BJ (cell line): ENCODE measurements at regions not wholly inside any gene's neighbourhood (a gene's known extent, or its start where the extent isn't known, plus 50 kb on each side); places are given as distances from the start of the nearest gene placed in this dataset.
"Not testable (repeated sequence)": the region's sequence is repeated elsewhere in the genome, so short reads cannot be mapped to it uniquely, and the experiment has no call there.

Source experiments
- CTCF ChIA-PET: fragments of 350-600 bp; formaldehyde crosslinking; extraction: SDS; loops from one replicate; lab custom pipeline; 2021; ENCODE audit warnings: antibody characterized with exemption, inconsistent platforms; lab: Yijun Ruan, JAX
- POLR2A ChIA-PET: fragments of 300-600 bp; sonication (Branson Sonifier 250); formaldehyde crosslinking; extraction: SDS; loops from one replicate; lab custom pipeline; 2021; ENCODE audit warnings: antibody characterized with exemption; lab: Charles Lee
- DNase-seq: peaks from one replicate; pipeline ENCODE4 v3.0.0-alpha.2; 2011; ENCODE audit warnings: low read depth
- H3K27me3 ChIP-seq: 2 replicates; pipeline ENCODE4 v1.6.0; 2011; ENCODE audit warnings: low read length; ENCODE audit not compliant: control insufficient read depth, insufficient read depth
- H3K36me3 ChIP-seq: 2 replicates; pipeline ENCODE4 v1.5.1; 2011; ENCODE audit warnings: low read length; ENCODE audit not compliant: control insufficient read depth, insufficient read depth
- H3K4me3 ChIP-seq: 2 replicates; pipeline ENCODE4 v1.5.1; 2011; ENCODE audit warnings: low read depth, mild to moderate bottlenecking, control low read depth, low read length
- CTCF ChIP-seq: IDR thresholded peaks from 2 replicates; pipeline ENCODE4 v1.5.1; 2011; ENCODE audit warnings: low read depth, mild to moderate bottlenecking, control low read depth, inconsistent platforms, low read length, moderate library complexity; ENCODE audit not compliant: insufficient read depth

DNA sequence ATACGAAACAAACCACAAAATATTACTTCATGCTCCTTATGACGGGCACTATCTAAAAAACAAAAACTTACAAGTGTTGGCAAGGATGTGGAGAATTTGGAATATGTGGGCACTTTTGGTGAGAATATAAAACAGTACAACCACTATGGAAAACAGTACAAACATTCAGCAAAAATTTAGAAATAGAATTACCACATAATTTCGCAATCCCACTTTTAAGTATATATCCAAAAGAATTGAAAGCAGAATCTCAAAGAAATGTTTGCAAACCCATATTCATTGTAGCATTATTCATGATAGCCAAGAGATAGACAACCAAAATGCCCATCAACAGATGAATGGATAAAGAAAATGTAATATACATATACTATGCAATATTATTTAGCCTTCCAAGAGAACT, 1173.7 kb upstream of the PRR20A start:
- Histone ChIP-seq H3K27me3 (no peaks in the 10 kb centered on the region), H3K36me3 (no peaks in the 10 kb centered on the region), H3K4me3 (no peak overlapping the region)
- ChIA-PET POLR2A (no interaction called here), CTCF (no interaction called here)
- DNase-seq = no peak
- no peak for TF ChIP-seq CTCF

DNA sequence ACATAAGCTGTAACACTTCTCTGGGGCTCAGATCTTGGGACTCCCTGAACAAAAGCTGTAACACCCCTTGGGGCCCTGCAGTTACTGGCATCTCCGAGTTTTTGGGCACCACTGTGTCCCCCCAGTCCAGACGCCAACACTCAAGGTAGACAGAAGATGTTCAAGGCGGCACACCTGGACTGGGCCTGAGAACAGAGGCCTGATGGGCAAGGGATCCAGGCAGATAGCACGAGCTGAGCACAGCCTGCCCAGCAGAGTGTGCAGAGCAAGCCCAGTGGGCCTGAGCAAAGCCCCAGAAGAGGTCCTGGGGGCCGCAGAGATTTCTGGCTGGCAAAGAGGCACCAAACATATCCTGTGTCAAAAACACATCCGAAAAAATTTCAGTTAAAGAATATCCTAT, 1163.3 kb upstream of the PRR20A start:
- TF ChIP-seq CTCF = no peak
- CTCF ChIA-PET = no interaction called here
- no peaks in the 10 kb centered on the region for H3K27me3 ChIP-seq
- POLR2A ChIA-PET = no interaction called here
- H3K4me3 ChIP-seq = no peak overlapping the region
- no peak for DNase-seq
- H3K36me3 ChIP-seq = no peaks in the 10 kb centered on the region

DNA sequence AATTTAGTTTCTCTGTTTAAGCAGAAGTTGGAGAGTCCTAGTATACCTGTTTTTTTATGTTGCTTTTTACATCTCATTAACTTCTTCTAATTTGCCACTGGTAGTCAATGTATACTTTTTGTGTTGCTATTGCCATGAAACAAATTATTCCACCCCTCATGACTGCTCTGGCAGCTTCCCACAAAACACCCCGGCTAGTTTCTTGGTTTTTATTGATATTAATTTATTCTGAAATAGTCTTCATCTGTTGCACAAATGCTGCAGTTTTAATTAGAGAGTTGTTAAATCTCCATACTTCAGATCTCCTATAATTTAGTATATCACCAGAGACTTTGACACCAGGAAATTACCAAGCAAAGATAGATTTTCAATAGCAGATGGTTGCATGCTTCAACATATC, 1159.3 kb upstream of the PRR20A start:
- CTCF ChIA-PET = no interaction called here

DNA sequence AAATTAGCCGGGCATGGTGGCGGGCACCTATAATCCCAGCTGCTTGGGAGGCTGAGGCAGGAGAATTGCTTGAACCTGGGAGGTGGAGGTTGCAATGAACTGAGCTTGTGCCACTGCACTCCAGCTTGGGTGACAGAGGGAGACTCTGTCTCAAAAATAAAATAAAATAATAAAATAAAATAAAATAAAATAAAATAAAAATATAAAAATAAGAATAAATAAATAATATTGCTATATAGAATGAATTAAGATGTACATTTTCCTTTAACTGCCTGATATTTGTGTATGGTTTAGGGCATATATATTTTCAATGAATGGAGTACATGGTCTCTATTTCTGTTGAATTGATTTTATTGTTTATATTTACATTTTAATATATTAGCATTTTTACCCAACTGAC, 1156.7 kb upstream of the PRR20A start:
- CTCF ChIA-PET, DNase-seq, POLR2A ChIA-PET: not testable (repeated sequence)

More for the DNA sequence above, 1159.3 kb upstream of the PRR20A start:
- Histone ChIP-seq H3K36me3 (no peaks in the 10 kb centered on the region), H3K4me3 (no peak overlapping the region), H3K27me3 (no peaks in the 10 kb centered on the region)
- TF ChIP-seq CTCF = no peak
- DNase-seq = no peak
- POLR2A ChIA-PET = no interaction called here

GRCh38 chr13:55990631-55991030, 1150.1 kb upstream of the PRR20A start:
- ChIA-PET POLR2A (no interaction called here), CTCF (no interaction called here)
- Histone ChIP-seq H3K4me3 (no peak overlapping the region), H3K27me3 (no peaks in the 10 kb centered on the region), H3K36me3 (no peaks in the 10 kb centered on the region)
- no peak for DNase-seq
- TF ChIP-seq CTCF = no peak

More for the DNA sequence above, 1156.7 kb upstream of the PRR20A start:
- not testable (repeated sequence) for H3K4me3 ChIP-seq, H3K27me3 ChIP-seq, H3K36me3 ChIP-seq

DNA sequence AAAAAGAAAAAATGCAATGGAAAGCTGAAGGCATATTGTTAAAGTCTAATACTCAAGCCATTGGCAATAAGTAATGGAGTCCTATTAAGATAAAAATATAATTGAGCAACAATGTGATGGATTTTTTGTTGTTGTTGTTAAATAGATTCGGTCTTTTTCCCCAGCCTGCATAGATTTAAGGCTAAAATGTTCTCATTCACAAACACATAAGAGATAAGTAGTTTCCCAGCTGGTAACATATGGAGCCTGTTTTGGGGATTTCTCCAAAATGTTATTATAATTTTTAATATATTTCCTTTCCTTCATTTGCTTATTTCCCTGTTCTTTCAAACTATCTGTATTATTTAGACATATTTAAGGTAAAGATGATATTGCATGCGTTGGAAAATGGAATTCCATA, 1149.1 kb upstream of the PRR20A start:
- CTCF ChIA-PET = no interaction called here
- no peak for TF ChIP-seq CTCF
- no peaks in the 10 kb centered on the region for H3K27me3 ChIP-seq
- no peak overlapping the region for H3K4me3 ChIP-seq
- DNase-seq = no peak
- POLR2A ChIA-PET = no interaction called here
- no peaks in the 10 kb centered on the region for H3K36me3 ChIP-seq
